IMR-90 (cell line): ENCODE measurements at regions not wholly inside any gene's neighbourhood (a gene's known extent, or its start where the extent isn't known, plus 50 kb on each side); places are given as distances from the start of the nearest gene placed in this dataset.

Source experiments
- ATAC-seq: fragments of 200-7000 bp; cut with Tn5 transposase; 2 replicates; pipeline ENCODE4 v1.9.1; 2020; ENCODE audit warnings: low read depth, mild to moderate bottlenecking, moderate library complexity
- BruUV-seq: library from RNA; stranded (reverse); fragments of 400-500 nt; replicated peaks from 2 replicates; lab custom pipeline; 2021; lab: Mats Ljungman, UMichigan
- CTCF ChIA-PET: fragments of 300-600 bp; formaldehyde crosslinking; extraction: SDS; loops from one replicate; lab custom pipeline; 2021; ENCODE audit warnings: antibody characterized with exemption; lab: Yijun Ruan, JAX
- POLR2A ChIA-PET: fragments of 300-600 bp; sonication (Branson Sonifier 250); formaldehyde crosslinking; loops from one replicate; lab custom pipeline; 2022; ENCODE audit warnings: antibody characterized with exemption; ENCODE audit not compliant: unreplicated experiment; lab: Charles Lee
- DNase-seq: peaks from one replicate; pipeline ENCODE4 v3.0.0; 2013
- H2AFZ ChIP-seq: replicated peaks from 2 replicates; pipeline ENCODE3; 2013; ENCODE audit warnings: low read length, mild to moderate bottlenecking; ENCODE audit not compliant: poor library complexity
- H2AK5ac ChIP-seq: 2 replicates; pipeline ENCODE4 v1.6.1; 2013; ENCODE audit warnings: low read depth, low read length, inconsistent platforms
- H2AK9ac ChIP-seq: replicated peaks from 2 replicates; pipeline ENCODE3; 2013; ENCODE audit warnings: mild to moderate bottlenecking, low read depth, low read length, moderate library complexity; ENCODE audit not compliant: poor library complexity
- H2BK120ac ChIP-seq: 2 replicates; pipeline ENCODE4 v1.6.1; 2013; ENCODE audit warnings: low read depth, low read length, inconsistent platforms
- H2BK15ac ChIP-seq: 3 replicates; pipeline ENCODE4 v1.6.1; 2013; ENCODE audit warnings: low read depth, low read length, inconsistent platforms
- H2BK20ac ChIP-seq: 2 replicates; pipeline ENCODE4 v1.6.1; 2013; ENCODE audit warnings: low read depth, mild to moderate bottlenecking, inconsistent platforms, low read length, moderate library complexity
- H2BK5ac ChIP-seq: 2 replicates; pipeline ENCODE4 v1.6.1; 2013; ENCODE audit warnings: mild to moderate bottlenecking, low read depth, low read length, inconsistent platforms; ENCODE audit not compliant: poor library complexity, severe bottlenecking
- H3K14ac ChIP-seq: replicated peaks from 2 replicates; pipeline ENCODE4 v1.6.1; 2013; ENCODE audit warnings: low read depth, low read length, inconsistent platforms
- H3K18ac ChIP-seq: 2 replicates; pipeline ENCODE4 v1.6.1; 2013; ENCODE audit warnings: low read depth, low read length, control low read depth
- H3K23ac ChIP-seq: 2 replicates; pipeline ENCODE4 v1.6.1; 2013; ENCODE audit warnings: low read depth, low read length, inconsistent platforms
- H3K27ac ChIP-seq: 2 replicates; pipeline ENCODE4 v1.5.1; 2013; ENCODE audit warnings: mild to moderate bottlenecking, control low read depth, low read length; ENCODE audit not compliant: insufficient read depth
- H3K27me3 ChIP-seq: 2 replicates; pipeline ENCODE4 v1.6.1; 2013; ENCODE audit warnings: low read length; ENCODE audit not compliant: control insufficient read depth, insufficient read depth
- H3K36me3 ChIP-seq: 2 replicates; pipeline ENCODE4 v1.6.1; 2013; ENCODE audit warnings: low read length, mixed read lengths; ENCODE audit not compliant: control insufficient read depth, insufficient read depth
- H3K4ac ChIP-seq: 2 replicates; pipeline ENCODE4 v1.6.1; 2013; ENCODE audit warnings: low read depth, low read length, inconsistent platforms
- H3K4me1 ChIP-seq: 2 replicates; pipeline ENCODE4 v1.6.1; 2013; ENCODE audit warnings: low read length, mixed read lengths; ENCODE audit not compliant: control insufficient read depth, insufficient read depth
- H3K4me2 ChIP-seq: 2 replicates; pipeline ENCODE4 v1.6.1; 2013; ENCODE audit warnings: low read depth, mild to moderate bottlenecking, control low read depth, low read length, moderate library complexity
- H3K4me3 ChIP-seq: 2 replicates; pipeline ENCODE4 v1.5.1; 2013; ENCODE audit warnings: low read depth, mild to moderate bottlenecking, control low read depth, low read length, moderate library complexity; ENCODE audit not compliant: insufficient read depth
- H3K56ac ChIP-seq: 2 replicates; pipeline ENCODE4 v1.6.1; 2013; ENCODE audit warnings: low read length, inconsistent platforms; ENCODE audit not compliant: insufficient read depth; ENCODE audit errors: extremely low read depth
- H3K79me1 ChIP-seq, 2 experiments: 2 replicates each; pipeline ENCODE4 v1.6.1; 2013; ENCODE audit warnings: low read length in 2 of 2, inconsistent platforms in 1 of 2, low read depth in 1 of 2
- H3K9ac ChIP-seq: 2 replicates; pipeline ENCODE4 v1.6.1; 2013; ENCODE audit warnings: low read depth, low read length, control low read depth
- H3K9me1 ChIP-seq: 2 replicates; pipeline ENCODE4 v1.6.1; 2013; ENCODE audit warnings: low read length, inconsistent platforms; ENCODE audit not compliant: insufficient read depth
- H3K9me3 ChIP-seq: 2 replicates; pipeline ENCODE4 v1.6.1; 2013; ENCODE audit warnings: low read length; ENCODE audit not compliant: control insufficient read depth, insufficient read depth
- H4K20me1 ChIP-seq: 2 replicates; pipeline ENCODE4 v1.6.1; 2013; ENCODE audit warnings: low read length, inconsistent platforms; ENCODE audit not compliant: insufficient read depth
- H4K5ac ChIP-seq: 2 replicates; pipeline ENCODE4 v1.6.1; 2013; ENCODE audit warnings: mild to moderate bottlenecking, low read depth, low read length, control low read depth
- H4K8ac ChIP-seq, 2 experiments: 2 replicates each; pipeline ENCODE4 v1.6.1; 2013; ENCODE audit warnings: low read depth in 2 of 2, low read length in 2 of 2, control low read depth in 1 of 2, inconsistent platforms in 1 of 2
- H4K91ac ChIP-seq: 2 replicates; pipeline ENCODE4 v1.6.1; 2013; ENCODE audit warnings: low read depth, low read length, inconsistent platforms; ENCODE audit not compliant: insufficient read depth
- BHLHE40 ChIP-seq: fragments of 150-350 bp; IDR thresholded peaks from 2 replicates; pipeline ENCODE4 v1.6.1; 2016; ENCODE audit warnings: mild to moderate bottlenecking, low read depth, low read length
- CEBPB ChIP-seq: IDR thresholded peaks from 2 replicates; pipeline ENCODE4 v1.6.1; 2012; ENCODE audit warnings: low read depth, low read length, improper control_type of control experiment
- POLR2A ChIP-seq: IDR thresholded peaks from 2 replicates; pipeline ENCODE4 v1.6.1; 2012; ENCODE audit warnings: mild to moderate bottlenecking, low read depth, low read length
- WGBS, 2 experiments: methylation state at CpG; one replicate each; pipeline versions ENCODE4 v1.1.5 to v1.1.7; 2013; ENCODE audit warnings: missing lambda C conversion rate in 2 of 2; ENCODE audit not compliant: insufficient read length in 1 of 2; ENCODE audit errors: extremely low coverage in 2 of 2; 5-methylcytosine and 5-hydroxymethylcytosine counted together
- dilution Hi-C: fragments of 300-500 bp; cut with HindIII; formaldehyde crosslinking; loops from one replicate; pipeline ENCODE4 v1.14.3; 2018; ENCODE audit warnings: low sequenced_read_pairs; ENCODE audit not compliant: unreplicated experiment
- in situ Hi-C: fragments of 300-500 bp; cut with MboI; formaldehyde crosslinking; loops from 3 replicates; pipeline ENCODE4 v1.14.3; 2019; ENCODE audit warnings: low sequenced_read_pairs, inconsistent platforms, mixed read lengths
- intact Hi-C: fragments of 100-400 bp; cut with micrococcal nuclease; formaldehyde crosslinking; loops from 2 replicates; pipeline ENCODE4 v1.10.0; 2022

GRCh38 chr1:5329068-5329739, 663.0 kb downstream of the NPHP4 start:
- no peak overlapping the region for H2AK9ac ChIP-seq
- dilution Hi-C loops: no loop called here
- intact Hi-C loops: no loop called here
- TF ChIP-seq POLR2A (no peak), CEBPB (no peak), BHLHE40 (no peak)
- H4K20me1 ChIP-seq: no peaks in the 10 kb centered on the region
- no peak overlapping the region for H3K56ac ChIP-seq
- H3K4me2 ChIP-seq: no peak overlapping the region
- no peak overlapping the region for H3K4me3 ChIP-seq
- no peaks in the 10 kb centered on the region for H3K36me3 ChIP-seq
- ChIA-PET POLR2A (no interaction called here), CTCF (no interaction called here)
- H2BK15ac ChIP-seq: no peak overlapping the region
- no TSS peak for BruUV-seq
- H4K8ac ChIP-seq: no peak overlapping the region
- no peak overlapping the region for H2BK5ac ChIP-seq
- H3K79me1 ChIP-seq: no peaks in the 10 kb centered on the region
- H2AFZ ChIP-seq: no peak overlapping the region
- H3K14ac ChIP-seq: no peak overlapping the region
- ATAC-seq (no peak), DNase-seq (no peak)
- WGBS, 2 experiments: no CpG with 5 or more reads among the region's 6 CpGs
- no peak overlapping the region for H3K18ac ChIP-seq
- H3K4me1 ChIP-seq: no peaks in the 10 kb centered on the region
- H4K5ac ChIP-seq: no peak overlapping the region
- no peak overlapping the region for H3K4ac ChIP-seq
- H3K9me1 ChIP-seq: no peaks in the 10 kb centered on the region
- H2AK5ac ChIP-seq: no peak overlapping the region
- H3K23ac ChIP-seq: no peak overlapping the region
- H3K9me3 ChIP-seq: peaks cover 38% of the 10 kb centered on the region
- H3K27ac ChIP-seq: no peak overlapping the region
- in situ Hi-C loops: no loop called here
- H3K9ac ChIP-seq: no peak overlapping the region
- H3K27me3 ChIP-seq: no peaks in the 10 kb centered on the region
- no peak overlapping the region for H2BK120ac ChIP-seq
- no peak overlapping the region for H2BK20ac ChIP-seq
- H4K91ac ChIP-seq: no peak overlapping the region
